HG02623 (cell line): ENCODE measurements at regions not wholly inside any gene's neighbourhood (a gene's known extent, or its start where the extent isn't known, plus 50 kb on each side); places are given as distances from the start of the nearest gene placed in this dataset.

ENCODE experiments used
- ATAC-seq: cut with Tn5 transposase; IDR thresholded peaks from one replicate; pipeline ENCODE4 v1.9.1; 2021; ENCODE audit warnings: moderate library complexity; ENCODE audit not compliant: unreplicated experiment

DNA sequence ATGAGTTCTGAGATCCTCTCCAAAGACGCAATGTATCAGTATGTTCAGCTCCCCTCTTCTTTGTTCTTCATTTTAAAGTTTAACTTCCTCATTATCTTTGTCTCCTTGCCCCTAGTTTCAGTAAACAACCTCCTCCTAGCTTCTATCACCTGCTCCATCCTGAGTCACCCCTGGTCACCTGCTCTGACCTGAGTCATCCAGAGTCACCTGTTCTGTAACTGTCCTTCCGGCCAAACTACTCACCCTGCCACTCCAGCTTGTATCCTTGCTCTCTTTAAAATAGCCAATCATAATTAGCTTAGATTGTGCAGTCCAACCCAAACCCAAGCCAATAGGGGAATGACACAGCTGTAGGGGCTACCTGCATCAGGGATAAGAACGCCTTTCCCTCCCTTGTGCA is 332.0 kb downstream of the OLFM3 start:
- ATAC-seq: no peak

DNA sequence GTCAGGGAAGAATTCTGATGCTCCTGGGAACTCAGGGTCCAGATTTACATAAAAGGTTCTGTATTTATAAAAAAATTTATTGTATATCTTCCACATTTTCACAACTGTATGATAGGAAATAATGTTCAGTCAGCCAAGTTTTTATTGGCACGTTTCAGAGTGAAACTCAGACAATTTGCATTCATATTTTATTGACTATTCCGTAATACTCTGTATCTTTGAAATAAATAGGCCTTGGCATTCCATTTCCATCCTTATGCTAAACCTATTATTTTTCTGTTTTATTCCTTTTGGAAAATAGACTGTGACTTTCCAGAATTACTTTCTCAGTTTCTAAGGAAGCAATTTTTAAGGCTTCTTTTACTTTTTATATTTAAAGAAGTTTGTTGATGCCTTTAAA is 329.0 kb downstream of the OLFM3 start:
- no peak for ATAC-seq

DNA sequence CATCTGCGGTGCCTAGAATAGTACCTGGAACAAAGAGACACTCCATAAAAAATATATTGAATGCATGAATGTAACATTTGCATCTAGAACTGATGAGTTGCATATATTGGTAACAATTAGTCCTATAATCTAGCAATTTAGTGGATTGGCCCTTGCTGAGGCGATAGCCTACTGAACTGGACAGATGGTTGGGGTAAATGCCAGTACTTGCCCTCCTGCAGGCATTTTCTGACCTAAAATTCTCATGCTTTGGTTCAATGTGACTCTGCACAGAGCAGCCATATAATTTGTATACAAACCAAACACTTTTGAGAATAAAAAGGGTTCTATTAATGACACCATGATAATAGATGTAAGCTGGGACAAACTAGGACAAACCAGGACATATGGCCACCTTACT is 313.6 kb downstream of the OLFM3 start:
- no peak for ATAC-seq

DNA sequence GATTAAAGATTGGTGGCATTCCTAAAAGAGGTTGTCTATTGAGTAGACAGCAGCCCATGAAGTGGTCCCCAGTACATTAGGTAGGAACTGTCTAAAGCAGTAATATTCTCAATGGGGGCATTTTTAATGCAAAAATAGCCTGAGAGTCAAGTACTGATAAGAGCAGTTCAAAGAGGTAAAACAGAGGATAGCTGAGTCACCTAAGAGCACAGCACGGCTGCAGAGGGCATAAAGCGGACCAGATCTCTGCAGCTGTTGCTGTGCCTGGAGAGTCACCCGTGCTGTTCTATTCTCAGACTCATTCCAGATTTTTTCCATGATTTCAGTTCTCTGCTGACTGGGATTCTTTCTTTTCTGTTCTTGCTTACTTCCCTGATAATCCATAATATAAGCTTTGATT is 313.2 kb downstream of the OLFM3 start:
- no peak for ATAC-seq

DNA sequence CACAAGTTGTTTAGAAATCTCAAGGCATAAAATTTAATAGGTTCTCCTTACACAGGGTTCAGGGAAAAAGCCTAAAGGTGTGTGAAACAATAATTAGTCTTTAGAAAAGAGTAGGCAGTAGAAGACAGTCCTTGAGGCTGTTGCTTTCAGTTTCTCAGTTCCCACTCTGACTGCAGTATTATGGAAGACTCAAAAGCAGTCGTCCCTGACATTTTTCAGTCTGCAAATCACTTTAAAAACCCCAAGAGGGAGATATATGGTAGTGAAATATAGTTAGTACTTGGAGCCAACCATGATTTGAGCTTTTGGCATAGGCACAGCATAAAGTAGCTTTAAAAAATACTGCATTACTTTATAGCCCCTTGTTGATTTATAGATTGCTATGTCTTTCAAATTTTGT is 299.7 kb downstream of the OLFM3 start:
- ATAC-seq: no peak

DNA sequence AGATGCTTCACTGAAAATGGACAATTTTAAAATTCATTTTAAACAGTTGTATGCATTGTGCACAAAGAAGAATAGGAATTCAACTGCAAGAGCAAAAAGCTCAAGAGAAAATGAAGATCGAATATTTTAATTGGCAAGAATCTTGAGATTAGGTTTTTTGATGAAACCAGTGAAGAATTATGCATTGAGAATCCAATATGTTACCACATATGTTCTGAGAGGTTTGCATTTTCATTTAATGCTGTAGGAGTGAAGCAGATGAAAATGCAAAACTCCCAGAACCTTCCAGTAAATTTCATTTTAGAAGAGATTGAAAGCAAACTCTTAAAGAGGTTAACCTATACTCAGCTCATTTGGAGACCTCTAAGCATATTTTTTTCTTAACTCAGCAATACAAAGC is 298.0 kb downstream of the OLFM3 start:
- ATAC-seq: no peak

DNA sequence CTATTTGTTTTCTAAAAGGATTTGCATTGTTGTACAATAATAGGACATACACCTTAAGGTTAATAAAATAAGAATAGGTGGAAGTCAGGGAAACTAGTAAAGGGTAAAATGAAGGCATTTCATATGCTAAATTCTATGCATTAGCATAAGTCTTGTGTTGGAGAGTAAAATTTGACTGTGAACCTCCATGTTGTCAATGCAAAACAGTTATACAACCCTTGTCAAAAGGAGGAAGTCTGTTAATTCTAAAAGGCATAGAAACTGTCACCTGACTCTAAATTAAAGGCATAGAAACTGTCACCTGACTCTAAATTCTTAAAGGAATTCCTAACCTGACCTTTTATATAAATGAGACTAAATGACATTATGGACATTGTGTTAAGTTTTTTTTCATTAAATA is 291.8 kb downstream of the OLFM3 start:
- no peak for ATAC-seq

DNA sequence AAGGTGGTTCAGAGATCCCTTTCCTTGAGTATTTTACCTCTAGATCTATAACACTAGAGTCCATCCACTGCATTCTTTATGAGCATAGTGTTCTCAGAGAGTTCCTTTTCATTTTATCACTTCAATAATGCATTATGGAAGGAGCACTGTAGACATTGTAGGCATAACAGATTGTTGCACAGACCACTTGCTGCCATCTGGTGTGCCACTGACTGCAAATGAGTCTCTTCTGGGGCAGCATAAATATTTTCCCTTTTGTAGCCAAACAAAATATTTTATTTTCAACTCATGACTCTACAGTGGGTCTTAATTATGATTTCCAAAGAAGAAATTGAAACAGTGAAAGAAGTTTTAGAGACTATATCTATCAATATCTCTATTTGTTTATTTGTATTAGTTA is 290.4 kb downstream of the OLFM3 start:
- ATAC-seq: no peak

DNA sequence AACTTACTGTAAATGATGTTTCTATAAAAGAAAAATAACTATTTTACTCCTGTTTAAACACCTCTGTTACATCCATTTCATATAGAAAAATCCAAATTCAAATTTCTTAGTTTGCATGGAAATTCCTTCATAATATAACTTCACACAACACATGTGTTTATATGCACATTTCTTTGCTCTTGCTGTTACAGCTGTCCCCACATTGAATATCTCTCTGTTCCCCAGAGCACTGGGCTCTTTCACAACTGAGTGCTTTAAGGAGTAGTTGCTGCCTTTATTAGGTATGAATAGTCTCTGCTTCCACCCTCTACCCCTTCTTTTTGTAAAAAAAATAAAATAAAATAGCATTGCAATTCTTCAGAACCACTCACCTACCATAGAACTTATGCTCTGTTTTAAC is 287.0 kb downstream of the OLFM3 start:
- ATAC-seq: no peak

DNA sequence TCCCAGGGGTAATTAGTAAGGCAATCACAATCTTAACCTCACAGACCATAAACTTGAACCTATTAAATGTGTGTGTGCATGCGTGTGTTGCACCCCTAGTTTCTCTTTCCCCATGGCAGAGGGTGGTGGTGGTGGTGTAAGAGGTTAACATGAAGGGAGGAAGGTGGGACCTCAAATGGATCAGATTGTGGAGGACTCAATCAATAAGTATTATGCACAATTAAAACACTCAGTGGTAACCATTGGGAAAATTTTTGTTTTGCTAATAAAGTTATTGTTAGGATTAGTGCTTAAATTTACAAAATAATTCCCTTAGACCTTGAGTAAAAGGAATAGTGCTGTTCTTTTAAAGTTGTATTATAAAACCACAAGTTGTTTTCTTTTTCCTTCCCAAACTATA is 283.0 kb downstream of the OLFM3 start:
- no peak for ATAC-seq

DNA sequence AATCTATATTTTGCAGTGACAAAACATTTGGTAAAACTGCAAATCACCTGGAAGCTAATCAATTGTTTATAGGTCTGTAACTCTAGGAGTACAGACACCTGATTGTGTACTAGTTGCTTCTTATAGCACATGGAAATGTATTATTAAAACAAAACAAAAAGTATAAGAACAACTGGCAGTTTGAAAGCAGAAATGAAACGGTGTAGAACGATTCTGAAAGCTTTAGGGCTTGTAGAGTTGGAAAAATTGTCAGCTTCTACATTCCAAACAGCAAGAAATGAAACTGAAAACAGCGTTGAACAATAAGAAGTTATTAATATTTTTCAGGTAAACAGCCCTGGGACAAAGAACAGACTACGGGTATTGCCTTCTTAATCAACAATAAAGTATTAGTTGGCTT is 273.3 kb downstream of the OLFM3 start:
- no peak for ATAC-seq

DNA sequence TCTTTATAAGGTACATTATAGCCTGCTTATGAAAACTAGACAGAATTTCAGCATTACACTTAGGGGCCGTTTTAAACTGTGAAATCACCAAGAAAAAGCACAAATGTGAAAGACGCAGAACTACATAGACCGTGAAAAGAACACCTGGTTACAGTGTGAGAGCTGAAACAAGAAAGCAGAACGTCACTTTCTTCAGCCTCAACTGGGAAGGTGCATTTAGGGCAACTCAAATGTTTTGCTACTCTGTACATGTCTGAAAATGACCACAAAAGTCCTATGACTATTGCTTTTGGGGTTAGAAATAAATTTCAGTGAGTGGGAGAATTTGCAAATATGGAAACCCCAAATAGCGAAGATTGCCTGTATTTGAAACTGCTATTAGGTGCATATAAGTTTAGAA is 268.7 kb downstream of the OLFM3 start:
- no peak for ATAC-seq

DNA sequence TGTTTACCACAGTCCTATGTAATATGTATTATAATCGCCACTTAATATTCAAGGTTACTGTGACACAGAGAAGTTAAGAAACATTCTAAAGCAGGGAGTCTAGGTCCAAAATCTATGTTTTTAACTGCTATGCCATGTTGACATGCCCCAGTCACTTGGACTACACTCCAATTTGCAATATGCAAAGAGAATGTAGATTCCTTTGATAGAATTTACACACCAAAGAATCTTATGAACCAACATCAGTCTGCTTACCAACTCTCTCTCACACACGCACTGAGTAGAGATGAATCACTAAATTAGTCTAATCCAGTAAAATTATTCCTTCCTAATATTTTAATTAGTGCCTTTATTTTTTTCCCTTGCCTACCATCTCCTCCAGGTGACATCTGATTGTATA is 266.2 kb downstream of the OLFM3 start:
- no peak for ATAC-seq

DNA sequence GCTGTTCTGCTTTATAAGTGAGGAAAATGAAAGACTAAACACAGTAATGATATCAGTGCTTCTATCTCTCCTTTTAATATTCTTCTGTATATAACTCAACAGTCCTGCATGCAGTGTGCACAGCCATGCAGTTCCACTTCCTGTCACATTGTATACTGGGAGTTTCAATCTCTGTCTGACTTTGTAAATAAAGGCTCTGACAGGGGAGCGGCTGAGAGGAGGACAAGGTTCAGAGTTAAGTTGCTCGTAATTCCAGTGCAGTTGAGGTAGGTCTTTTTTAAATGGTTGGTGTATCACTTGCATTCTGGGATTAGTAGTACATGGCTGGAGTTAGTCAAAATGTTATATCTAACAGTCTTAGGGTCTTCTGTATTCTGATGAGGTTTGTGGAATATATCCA is 264.5 kb downstream of the OLFM3 start:
- ATAC-seq: no peak

DNA sequence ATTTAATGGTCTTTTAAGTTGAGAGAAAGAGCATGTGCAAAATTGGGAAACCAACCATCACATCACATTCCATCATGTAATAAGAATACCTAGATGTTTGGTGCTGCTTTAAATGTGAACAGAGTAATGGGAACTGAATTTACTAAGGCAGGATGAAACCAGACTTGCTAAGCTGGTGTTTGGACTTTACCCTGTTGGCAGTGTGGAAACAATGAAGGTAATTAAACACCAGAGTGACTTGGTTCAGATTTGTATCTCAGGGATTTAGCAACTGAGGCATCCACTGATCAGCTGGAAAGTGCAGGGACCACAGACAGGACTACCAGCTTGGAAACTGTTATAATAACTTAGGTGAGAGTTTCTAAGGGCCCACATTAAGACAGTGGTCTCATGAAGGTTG is 263.4 kb downstream of the OLFM3 start:
- no peak for ATAC-seq

DNA sequence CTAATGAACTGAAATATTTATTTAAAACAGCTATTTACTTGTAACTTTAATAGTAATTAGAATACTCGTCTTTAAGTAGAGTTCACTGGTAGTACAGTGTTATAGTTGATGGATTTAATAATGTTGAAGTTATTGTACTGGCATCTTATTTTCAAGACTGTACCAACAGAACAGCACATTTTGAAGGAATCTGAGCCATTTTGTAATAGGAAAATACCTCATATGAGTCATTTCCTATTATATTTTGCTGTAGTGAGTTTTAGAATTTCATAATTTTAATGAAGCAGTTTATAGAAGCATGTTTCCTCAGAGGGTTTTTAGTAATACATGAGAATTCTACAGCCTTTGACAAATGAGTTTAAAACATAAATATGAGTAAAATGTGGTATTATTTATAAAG is 258.3 kb downstream of the OLFM3 start:
- ATAC-seq: no peak

DNA sequence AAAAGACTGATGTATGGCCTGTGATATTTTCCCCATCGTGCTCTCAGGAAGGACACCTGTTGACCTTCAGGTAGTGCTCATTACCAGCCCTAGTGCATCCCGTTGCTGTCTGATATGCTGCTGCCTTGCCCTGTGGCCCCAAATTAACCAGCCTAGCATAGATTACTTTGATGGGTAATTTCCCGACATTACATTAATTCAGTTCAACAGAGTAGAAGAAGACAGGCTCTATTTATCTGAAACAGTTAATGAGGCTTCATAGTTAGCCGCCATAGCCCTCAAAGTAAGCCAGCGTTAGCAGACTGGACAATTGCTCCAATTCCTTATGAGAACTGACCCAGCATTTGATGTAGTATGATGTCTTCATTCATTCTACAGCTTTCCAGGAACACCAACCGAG is 257.6 kb downstream of the OLFM3 start:
- ATAC-seq: no peak

DNA sequence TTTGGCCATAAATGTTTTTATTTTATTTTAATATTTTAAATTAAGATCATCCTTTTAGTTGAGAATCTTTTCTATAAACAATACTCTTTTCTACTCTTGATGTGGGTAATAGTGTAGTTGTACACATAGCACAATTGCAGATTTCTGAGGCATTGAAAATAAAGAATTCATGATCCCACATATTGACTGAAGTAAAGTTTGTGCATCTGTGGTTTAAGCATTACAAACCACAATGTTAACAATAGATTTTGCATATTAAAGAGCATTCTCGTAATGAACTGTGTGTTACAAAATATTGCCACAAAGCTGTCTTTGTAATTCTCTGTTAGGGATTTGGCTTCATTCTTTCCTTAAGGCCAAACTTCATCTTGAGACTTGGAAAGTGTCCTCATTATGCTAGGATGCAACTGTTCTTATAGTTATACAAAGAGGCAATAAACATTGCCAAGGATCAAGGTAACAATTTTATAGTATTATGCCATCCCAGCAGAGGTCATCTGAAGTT is 256.8 kb downstream of the OLFM3 start:
- ATAC-seq: no peak

DNA sequence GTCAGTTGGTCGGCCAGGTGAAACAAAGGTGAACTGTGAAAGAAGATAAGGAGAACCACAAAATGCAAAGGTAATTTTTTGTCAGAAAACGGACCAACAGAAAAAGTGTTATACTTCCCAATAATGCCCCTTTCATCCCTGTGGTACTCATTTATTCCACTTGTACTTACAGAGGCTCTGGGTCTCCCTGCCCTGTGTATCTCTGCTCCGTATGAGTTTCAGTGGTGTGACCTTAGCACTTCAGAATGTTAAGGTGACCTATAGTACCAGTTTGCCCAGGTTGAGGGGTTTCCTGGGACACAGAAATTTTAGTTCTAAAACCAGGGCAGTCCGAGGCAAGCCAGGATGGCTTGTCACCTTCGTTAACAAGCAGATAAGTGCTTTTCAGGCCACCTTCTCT is 254.8 kb downstream of the OLFM3 start:
- no peak for ATAC-seq

DNA sequence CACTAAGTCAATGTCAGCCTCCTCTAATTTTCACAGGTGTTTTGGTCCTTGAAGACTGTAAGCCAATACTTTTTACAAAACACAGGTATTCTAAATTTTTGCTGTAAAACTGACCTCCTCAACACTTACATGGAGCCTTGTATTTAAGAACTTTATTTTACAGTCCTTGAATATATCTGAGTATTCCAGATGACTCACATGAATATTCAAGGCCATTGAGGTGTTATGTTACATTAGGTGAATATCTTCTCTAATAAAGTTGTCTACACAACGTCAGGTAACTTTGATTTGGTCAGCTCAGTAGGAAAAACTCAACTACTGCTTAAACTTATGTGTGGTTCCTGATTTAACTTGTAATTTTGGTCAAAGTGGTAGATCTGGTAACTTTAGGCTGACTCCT is 254.2 kb downstream of the OLFM3 start:
- no peak for ATAC-seq

DNA sequence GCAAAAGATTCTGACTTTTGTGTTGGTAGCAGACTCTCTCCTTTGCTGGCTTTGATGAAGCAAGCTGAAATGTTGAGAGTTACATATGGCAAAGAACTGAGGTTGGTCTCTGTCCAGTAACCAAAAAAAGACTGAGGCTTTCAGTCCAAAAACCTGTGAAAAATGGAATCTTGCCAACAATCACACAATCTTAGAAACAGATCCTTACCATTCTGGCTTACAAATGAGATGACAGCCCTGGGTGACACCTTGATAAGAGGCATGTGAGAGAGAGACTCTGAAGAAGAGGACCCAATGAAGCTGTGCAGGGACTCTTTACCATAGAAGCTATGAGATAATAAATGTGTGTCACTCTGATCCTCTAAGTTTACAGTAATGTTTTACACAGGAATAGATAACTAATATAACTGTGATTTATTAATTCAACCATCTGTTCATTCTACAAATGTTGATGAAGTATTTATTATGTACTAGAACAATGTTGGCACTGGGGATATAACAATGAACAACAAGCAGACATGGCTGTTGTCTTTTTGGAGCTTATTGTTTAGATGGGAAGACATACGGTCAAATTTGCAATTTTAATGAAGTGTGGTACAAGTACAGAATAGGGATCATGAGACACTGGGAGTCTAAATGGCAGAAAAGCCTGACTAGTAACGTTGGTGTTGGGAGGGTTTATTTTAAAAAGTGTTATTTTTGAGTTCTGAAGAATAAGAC is 251.0 kb downstream of the OLFM3 start:
- no peak for ATAC-seq

DNA sequence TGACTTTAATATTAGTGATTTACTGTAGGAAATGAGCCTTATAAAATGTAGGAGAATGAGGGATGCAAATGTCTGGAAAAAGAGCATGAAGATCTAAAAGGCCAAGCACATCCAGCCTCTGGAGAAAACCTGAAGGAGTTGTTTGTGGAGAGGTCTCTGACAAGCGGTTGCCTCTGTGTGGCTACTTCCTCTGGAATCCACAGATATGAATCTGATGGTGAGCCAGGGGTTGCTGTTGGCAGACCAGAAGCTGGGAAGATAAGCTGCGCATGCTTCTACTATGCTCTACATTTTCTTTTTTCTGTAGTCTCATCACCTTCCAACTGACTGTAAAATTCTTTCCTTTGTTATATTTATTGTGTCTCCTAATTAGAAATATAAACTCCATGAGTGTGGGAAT is 248.6 kb downstream of the OLFM3 start:
- ATAC-seq: no peak
